GM21529 (cell line): ENCODE measurements at regions not wholly inside any gene's neighbourhood (a gene's known extent, or its start where the extent isn't known, plus 50 kb on each side); places are given as distances from the start of the nearest gene placed in this dataset.

ENCODE experiments used
- ATAC-seq: cut with Tn5 transposase; IDR thresholded peaks from one replicate; pipeline ENCODE4 v1.9.1; 2021; ENCODE audit not compliant: unreplicated experiment

- no peak for ATAC-seq
Observed at GRCh38 chr3:182530316-182530715, 263.0 kb upstream of the ATP11B start.

GRCh38 chr3:182533394-182533793 is 259.9 kb upstream of the ATP11B start:
- ATAC-seq = no peak

- no peak for ATAC-seq
Observed at GRCh38 chr3:182544542-182544941, 248.8 kb upstream of the ATP11B start.

GRCh38 chr3:182562274-182562673 is 231.0 kb upstream of the ATP11B start:
- no peak for ATAC-seq

DNA sequence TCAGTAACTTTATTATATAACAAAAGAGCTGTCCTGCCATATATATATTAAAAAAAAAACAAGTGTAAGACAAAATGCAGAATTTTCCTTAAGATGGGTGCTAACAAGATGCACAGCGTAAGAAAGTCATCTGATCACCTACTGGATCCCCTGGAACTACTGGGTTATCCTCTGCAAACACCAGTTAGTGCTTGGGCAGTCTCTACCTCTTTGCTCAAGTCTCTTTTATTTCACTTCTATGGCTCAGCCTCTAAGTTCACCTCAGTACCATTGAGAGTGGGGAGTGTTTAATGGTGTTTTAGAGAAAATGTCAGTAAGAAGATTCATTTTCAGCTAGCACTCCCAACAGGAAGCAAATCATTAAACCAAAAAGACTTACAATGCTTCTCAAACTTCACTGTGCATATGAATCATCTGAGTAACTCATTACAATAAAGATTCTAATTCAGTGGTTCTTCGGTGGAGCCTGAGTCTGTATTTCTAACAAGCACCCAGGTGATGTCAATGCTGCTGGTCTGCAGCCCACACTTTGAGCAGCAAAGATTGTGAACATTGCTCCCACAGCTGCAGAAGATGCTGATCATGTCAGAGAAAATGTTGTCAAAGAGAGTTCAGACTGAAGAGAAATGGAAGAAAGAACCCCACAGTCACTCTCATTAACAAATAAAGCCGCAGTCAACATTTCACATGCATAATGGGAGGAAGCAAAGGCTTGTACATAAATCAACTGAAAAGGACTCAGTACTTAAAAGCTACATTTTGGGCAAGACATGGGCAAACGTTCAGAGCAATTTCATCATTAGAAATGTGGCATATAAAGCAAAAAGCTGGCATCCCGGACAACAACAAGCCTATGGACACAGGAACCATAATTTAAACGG is 227.1 kb upstream of the ATP11B start:
- ATAC-seq = no peak

DNA sequence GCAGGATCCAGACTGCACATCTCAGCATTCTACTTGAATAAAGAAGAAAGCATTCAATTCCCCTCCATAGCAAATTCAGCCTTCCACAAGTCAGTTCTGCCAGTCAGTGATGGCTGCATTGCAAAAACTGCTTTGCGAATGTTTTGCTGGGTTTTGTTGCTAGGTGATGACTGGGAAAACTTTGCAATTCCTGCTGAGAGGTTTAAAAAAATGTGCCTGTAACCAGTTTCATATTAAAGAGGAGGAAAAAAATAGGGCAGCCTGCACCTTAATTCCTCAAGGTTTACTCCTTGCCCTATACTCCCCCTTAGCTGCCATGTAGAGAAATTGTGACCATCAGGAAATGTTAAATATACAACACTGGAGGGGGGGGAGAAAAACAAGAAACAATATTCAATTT is 225.6 kb upstream of the ATP11B start:
- no peak for ATAC-seq

- ATAC-seq = no peak
Observed at GRCh38 chr3:182568261-182568660, 225.0 kb upstream of the ATP11B start.

DNA sequence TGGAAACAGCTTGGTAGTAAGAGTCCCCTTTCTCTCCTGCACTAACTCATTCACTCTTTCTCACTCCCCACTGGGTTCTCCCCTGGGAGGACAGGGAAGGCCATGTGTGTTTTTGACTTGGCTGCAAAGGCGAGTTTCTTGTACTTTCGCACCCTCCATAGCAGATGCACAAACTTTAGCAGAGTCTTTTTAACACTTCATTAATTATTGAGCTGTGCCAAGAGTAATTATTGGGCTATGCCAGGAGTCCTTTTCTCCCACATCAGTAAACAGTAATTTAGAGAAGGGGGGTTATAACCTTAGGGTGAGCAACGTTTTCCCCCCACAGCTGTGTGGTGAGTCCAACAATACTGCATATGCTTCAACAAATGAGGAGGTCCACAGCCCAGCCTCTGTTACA is 224.4 kb upstream of the ATP11B start:
- no peak for ATAC-seq

- ATAC-seq = no peak
Observed at GRCh38 chr3:182570946-182571594, 222.2 kb upstream of the ATP11B start.

- ATAC-seq = no peak
Observed at GRCh38 chr3:182575941-182576340, 217.4 kb upstream of the ATP11B start.

GRCh38 chr3:182583545-182583944 is 209.8 kb upstream of the ATP11B start:
- ATAC-seq = no peak

DNA sequence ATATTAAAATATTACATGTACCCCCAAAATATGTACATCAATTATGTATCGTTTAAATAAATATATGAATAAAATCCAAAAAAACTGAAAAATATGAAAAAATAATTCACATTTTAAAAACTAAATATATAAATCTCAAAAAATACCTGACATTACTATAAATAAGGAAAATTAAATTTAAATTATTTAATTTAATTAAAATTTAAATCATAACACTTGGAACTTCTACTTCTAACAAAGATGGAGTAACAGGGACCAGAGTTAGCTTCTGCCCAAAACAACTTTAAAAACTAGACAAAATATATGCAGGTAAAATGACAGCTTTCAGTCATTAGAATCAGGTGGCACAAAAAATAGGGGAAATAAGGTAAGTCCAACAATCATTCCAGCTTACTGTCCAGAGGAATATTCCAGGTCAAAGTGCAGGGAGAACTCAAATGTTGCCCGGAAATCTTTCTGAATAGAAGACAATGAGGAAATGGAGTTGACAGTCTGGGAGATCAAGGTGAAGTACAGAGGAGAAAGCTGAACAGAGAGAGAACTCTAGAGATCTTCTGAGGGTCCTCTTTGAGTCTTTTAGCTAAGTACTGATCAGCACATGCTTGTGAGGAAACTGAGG is 207.7 kb upstream of the ATP11B start:
- no peak for ATAC-seq

DNA sequence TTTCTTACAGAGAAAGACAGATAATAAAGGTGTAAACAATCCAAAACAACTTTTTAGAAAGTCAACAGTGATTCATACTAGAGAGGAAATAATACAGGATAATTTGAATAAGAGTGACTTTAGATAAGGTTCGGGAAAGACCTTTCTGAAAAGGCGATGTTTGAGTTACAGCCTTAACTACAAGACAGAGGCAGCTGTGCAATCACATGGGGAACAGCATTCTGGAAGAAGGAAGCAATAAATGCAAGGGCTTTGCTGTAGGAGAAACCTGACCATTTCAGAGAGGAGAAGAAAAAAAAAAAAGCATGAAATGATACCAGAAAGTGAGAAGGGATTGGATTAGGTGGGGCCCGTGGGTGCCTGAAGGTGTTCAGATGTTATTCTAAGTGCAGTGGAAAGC is 200.6 kb upstream of the ATP11B start:
- no peak for ATAC-seq

DNA sequence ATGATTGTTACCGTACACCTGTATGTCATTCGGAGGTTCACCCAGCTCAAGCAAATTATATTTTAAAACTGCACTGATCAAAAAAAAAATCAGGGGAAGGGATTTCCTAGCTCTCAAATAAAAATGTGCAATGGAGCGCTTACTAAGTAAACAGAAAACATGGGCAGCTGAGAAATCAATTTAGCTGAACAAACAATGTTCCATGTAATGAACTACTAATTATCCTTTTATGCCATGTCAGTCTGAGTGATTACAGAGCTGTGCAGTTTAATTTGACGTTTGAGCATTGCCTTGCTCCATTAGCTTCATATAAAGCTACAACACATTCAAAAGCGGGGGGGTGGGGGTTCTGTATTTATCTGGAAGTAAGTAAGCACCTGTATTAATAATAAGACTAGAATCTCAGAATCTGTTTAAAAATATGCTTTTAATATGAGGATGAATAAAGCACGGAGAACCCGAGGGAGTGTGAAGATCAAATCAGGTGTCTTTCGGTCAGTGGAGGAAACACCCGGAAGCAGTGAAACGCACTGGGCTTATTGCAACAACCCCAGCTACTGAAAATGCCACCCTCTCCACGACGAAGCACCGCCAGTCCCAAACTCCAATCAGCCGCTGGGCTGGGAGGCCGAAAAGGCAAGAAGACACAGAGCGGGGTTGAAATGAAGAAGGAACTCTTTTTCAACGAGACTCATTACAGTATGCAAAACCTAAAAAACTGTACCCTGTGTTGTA is 196.5 kb upstream of the ATP11B start:
- no peak for ATAC-seq

DNA sequence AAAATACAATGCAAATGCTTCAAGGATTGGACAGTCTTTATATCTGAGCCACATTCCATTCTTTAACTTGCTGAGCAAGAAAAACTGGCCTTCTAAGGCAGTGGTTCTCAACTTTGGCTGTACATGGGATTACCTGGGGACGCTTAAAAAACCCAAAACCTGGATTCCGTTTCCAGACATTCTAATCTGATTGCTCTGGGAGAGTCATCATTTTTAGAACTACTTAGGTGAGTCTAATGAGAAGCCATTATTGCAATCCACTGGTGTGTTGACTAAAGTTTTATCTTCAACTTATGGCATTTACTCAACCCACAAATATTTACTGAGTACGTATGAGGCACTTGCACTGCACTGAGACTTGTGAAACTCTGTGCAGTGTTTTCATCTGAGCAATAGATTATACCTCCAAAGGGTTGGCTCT is 195.7 kb upstream of the ATP11B start:
- no peak for ATAC-seq

GRCh38 chr3:182601597-182601996 is 191.7 kb upstream of the ATP11B start:
- ATAC-seq = no peak

DNA sequence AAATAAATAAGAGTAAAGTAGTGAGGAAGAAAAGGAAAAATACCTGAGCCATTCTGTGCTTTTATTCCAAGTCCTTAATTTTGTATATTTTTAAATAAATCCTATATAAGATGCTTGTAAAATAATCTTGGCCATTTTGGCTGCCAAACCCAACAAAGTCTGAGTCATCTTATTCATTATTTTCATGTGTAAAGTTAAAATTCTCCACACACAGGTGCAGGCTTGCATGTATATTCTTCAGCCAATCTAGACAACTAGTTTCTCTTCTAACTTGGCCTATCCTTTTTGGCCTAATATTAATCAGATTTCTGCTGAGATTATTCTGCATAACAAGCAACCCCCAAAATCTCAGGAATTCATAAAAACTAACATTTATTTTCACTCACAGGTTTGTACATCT is 189.8 kb upstream of the ATP11B start:
- no peak for ATAC-seq

DNA sequence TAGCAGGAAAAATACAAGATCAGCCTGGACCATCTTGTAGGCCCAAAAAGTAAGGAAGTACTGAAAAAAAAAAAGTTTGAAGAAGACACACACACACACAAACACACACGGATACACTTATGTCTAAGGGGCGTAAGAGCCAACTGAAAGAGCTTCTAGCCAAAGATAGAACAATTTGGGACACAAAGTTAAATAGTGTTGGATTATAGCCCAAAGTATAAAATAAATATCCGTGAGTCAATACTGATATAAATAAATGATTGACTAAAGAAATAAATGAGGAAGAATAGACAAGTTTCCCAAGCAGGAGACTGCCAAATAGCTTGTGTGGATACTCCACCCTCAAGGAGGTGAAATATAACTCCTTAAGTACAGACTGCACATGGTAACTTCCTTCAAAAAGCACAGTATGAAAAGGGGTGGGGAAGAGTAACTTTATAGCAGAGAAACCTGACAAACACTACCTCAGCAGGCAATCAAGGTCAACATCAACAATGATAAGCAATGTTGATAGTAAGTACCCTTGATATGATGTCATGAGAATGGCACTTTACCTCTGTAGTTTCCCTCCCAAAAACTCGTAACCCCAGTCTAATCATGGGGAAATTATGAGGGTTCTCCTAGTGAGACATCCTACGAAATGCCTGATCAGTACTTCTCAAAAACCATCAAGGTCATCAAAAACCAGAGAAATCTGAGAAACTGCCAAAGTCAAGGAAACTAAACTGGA is 187.3 kb upstream of the ATP11B start:
- no peak for ATAC-seq

DNA sequence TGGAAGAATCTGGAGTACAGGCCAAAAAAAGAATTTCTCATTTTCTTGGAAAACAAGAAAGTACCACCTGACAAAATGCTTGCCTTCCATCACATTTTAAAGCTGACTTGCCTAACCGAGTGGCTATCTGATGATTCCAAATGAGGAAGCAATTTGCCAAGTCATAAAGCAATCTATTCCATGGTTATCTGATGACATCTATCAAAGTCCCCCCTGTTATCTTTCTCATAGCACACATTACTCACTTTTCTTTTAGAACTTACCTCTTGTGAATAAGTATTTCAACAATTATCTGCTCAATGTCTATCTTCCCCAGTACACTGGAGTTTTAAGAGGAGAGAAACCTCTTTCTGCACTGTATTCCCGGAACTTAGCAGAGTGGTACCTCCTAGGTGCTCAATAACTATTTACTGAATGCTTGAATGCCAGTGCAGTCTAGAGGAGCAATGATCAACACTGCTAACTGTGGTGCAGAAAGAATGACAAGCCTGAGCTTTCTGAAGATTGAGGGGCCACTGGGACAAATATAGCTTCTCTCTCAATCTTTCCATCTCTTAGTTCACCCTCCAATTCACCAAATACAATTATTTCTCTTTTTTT is 186.3 kb upstream of the ATP11B start:
- no peak for ATAC-seq

GRCh38 chr3:182608832-182609231 is 184.5 kb upstream of the ATP11B start:
- no peak for ATAC-seq
